Caco-2 (cell line): ENCODE measurements at regions not wholly inside any gene's neighbourhood (a gene's known extent, or its start where the extent isn't known, plus 50 kb on each side); places are given as distances from the start of the nearest gene placed in this dataset.

Source experiments
- BruUV-seq: library from RNA; stranded (reverse); fragments of 400-500 nt; replicated peaks from 2 replicates; lab custom pipeline; 2021; lab: Mats Ljungman, UMichigan
- CTCF ChIA-PET: fragments of 300-600 bp; sonication (Branson Sonifier 250); formaldehyde crosslinking; loops from one replicate; lab custom pipeline; 2022; ENCODE audit warnings: antibody characterized with exemption; lab: Charles Lee
- POLR2A ChIA-PET: fragments of 300-600 bp; sonication (Branson Sonifier 250); formaldehyde crosslinking; loops from one replicate; lab custom pipeline; 2022; ENCODE audit warnings: antibody characterized with exemption; lab: Charles Lee
- DNase-seq, 2 experiments: peaks; one replicate each; pipeline versions ENCODE4 v3.0.0 to v3.0.0-alpha.2; 2020 to 2022
- H3K27me3 ChIP-seq: replicated peaks from 2 replicates; pipeline ENCODE4 v1.6.0; 2011; ENCODE audit warnings: low read length; ENCODE audit not compliant: control insufficient read depth, insufficient read depth
- H3K36me3 ChIP-seq: 2 replicates; pipeline ENCODE4 v1.5.1; 2011; ENCODE audit warnings: low read length; ENCODE audit not compliant: control insufficient read depth, insufficient read depth
- H3K4me1 ChIP-seq: fragments of 250-450 bp; sonication (Bioruptor Pico); 2 replicates; pipeline ENCODE4 v1.5.1; 2020; ENCODE audit warnings: mild to moderate bottlenecking
- H3K4me3 ChIP-seq: 2 replicates; pipeline ENCODE4 v1.5.1; 2011; ENCODE audit warnings: low read depth, mild to moderate bottlenecking, control low read depth, low read length
- H3K9me3 ChIP-seq: fragments of 250-450 bp; sonication (Bioruptor Pico); 2 replicates; pipeline ENCODE4 v1.5.1; 2020; ENCODE audit warnings: mild to moderate bottlenecking, moderate library complexity
- H3K27ac Mint-ChIP-seq: one replicate; pipeline ENCODE4 v1.8.0; 2022; ENCODE audit warnings: mixed read lengths; ENCODE audit not compliant: unreplicated experiment
- H3K27me3 Mint-ChIP-seq: one replicate; pipeline ENCODE4 v1.8.0; 2022; ENCODE audit warnings: mixed read lengths; ENCODE audit not compliant: insufficient read depth, unreplicated experiment
- H3K36me3 Mint-ChIP-seq: one replicate; pipeline ENCODE4 v1.8.0; 2022; ENCODE audit warnings: mild to moderate bottlenecking, mixed read lengths; ENCODE audit not compliant: insufficient read depth, unreplicated experiment
- H3K4me1 Mint-ChIP-seq: one replicate; pipeline ENCODE4 v1.8.0; 2022; ENCODE audit warnings: low read depth, mixed read lengths; ENCODE audit not compliant: unreplicated experiment
- H3K4me3 Mint-ChIP-seq: one replicate; pipeline ENCODE4 v1.8.0; 2022; ENCODE audit warnings: mild to moderate bottlenecking, moderate library complexity, mixed read lengths; ENCODE audit not compliant: unreplicated experiment
- H3K9me3 Mint-ChIP-seq: one replicate; pipeline ENCODE4 v1.8.0; 2022; ENCODE audit warnings: mixed read lengths; ENCODE audit not compliant: unreplicated experiment
- CTCF ChIP-seq, 2 experiments: fragments of 200-600 bp in 1 of 2; IDR thresholded peaks; 1 replicate in 1 of 2; 2 replicates in 1 of 2; pipeline versions ENCODE4 v1.5.1 to v1.8.0; 2011 to 2022; ENCODE audit warnings: antibody characterized with exemption in 1 of 2, control low read depth in 1 of 2, inconsistent platforms in 1 of 2, low read depth in 1 of 2, low read length in 1 of 2, mild to moderate bottlenecking in 1 of 2, moderate library complexity in 1 of 2; ENCODE audit not compliant: insufficient read depth in 1 of 2, severe bottlenecking in 1 of 2, unreplicated experiment in 1 of 2
- intact Hi-C: fragments of 100-400 bp; cut with micrococcal nuclease; formaldehyde crosslinking; loops from one replicate; pipeline ENCODE4 v1.10.0; 2022; ENCODE audit not compliant: unreplicated experiment

DNA sequence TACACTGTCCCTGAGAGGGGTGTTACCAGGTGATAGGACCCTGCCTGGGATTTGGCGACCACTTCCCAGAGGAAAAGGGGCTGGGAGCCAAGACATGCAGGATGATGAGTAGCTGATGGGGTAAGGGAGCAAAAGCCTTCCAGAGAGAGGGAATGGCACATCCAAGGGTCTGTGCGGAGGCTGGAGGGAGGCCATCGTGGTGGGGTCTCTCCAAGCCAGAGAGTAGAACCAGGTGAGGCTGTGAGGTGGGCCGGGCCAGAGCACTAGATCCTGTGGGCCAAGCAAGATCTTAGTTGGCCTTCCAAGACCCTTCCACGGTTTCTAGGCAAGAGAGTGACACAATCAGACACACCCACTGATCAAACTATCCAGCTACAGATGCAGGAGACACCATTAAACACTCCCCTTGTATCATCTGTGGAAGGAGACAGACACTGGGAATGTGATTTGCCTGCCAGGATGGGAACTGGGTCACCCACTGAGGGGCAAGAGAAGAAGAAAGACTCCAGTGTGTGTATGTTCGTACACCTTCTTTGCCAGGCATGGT, 128.9 kb downstream of the BANF2 start:
- Mint-ChIP-seq H3K9me3 (no peaks in the 10 kb centered on the region), H3K4me1 (peaks cover 5% of the 10 kb centered on the region), H3K27ac (no peak overlapping the region), H3K27me3 (no peaks in the 10 kb centered on the region), H3K4me3 (no peak overlapping the region), H3K36me3 (no peaks in the 10 kb centered on the region)
- H3K9me3 ChIP-seq = no peaks in the 10 kb centered on the region
- BruUV-seq = no TSS peak
- H3K36me3 ChIP-seq = no peaks in the 10 kb centered on the region
- POLR2A ChIA-PET = no interaction called here
- CTCF ChIA-PET = no interaction called here
- intact Hi-C loops = loop anchor here (10.0 kb wide), 1 partner anchor 114 kb away; no protein-coding TSS in a partner anchor
- no peak for TF ChIP-seq CTCF (IDR thresholded peaks at IDR 0.05; ENCODE audit: insufficient read depth in 1 of 2, low read depth in 1 of 2, low read length in 1 of 2, severe bottlenecking in 1 of 2, unreplicated experiment in 1 of 2)
- no peak overlapping the region for H3K4me3 ChIP-seq
- H3K4me1 ChIP-seq = peaks cover 6% of the 10 kb centered on the region
- no peaks in the 10 kb centered on the region for H3K27me3 ChIP-seq
- no peak for DNase-seq

DNA sequence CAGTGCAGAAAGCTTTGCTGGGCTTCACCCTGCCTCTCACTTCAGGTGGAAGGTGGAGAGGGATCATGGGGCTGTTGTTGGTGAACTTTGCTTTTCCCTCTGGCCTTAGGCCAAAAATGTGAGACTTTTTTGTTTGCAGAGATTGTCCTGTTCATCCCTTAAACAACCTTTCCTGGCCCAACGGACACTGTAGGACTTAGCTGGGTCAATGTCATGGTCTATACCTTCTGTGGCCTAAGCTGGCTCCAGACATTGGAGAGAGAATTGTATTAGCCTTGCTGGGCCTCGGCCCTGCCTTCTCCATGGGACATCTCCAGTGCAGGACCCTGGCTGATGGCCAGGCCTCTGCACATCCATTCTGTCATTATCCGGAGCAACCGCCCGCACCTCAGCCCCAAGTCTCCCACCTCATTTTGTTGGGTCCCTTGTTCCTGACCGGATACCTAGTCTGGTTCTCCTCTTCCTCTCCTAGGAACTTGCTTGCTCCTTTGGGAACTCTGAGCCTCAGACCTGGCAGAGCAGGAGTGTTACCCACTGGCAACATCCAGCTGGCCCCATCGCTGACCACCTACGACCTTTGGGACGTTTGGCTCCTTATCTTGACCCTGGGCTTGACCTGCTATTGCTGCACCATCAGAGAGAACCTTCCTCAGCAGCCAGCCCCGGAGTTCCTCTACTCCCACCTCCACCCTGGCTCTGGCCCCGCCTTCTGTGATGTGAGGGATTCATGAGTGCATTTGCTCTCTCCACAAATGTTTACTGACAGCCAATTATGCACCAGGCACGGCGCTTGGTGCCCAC, 128.2 kb downstream of the BANF2 start:
- H3K9me3 ChIP-seq = no peaks in the 10 kb centered on the region
- Mint-ChIP-seq H3K27me3 (no peaks in the 10 kb centered on the region), H3K4me3 (no peak overlapping the region), H3K27ac (no peak overlapping the region), H3K9me3 (no peaks in the 10 kb centered on the region), H3K4me1 (peaks cover 6% of the 10 kb centered on the region), H3K36me3 (no peaks in the 10 kb centered on the region)
- H3K27me3 ChIP-seq = no peaks in the 10 kb centered on the region
- peaks cover 12% of the 10 kb centered on the region for H3K4me1 ChIP-seq
- BruUV-seq = no TSS peak
- intact Hi-C loops = loop anchor here (10.0 kb wide), 1 partner anchor 113 kb away; no protein-coding TSS in a partner anchor
- H3K36me3 ChIP-seq = no peaks in the 10 kb centered on the region
- ChIA-PET CTCF (no interaction called here), POLR2A (no interaction called here)
- no peak overlapping the region for H3K4me3 ChIP-seq
- no peak for TF ChIP-seq CTCF (IDR thresholded peaks at IDR 0.05; ENCODE audit: insufficient read depth in 1 of 2, low read depth in 1 of 2, low read length in 1 of 2, severe bottlenecking in 1 of 2, unreplicated experiment in 1 of 2)
- no peak for DNase-seq

- TF ChIP-seq CTCF (IDR thresholded peaks at IDR 0.05; ENCODE audit: insufficient read depth in 1 of 2, low read depth in 1 of 2, low read length in 1 of 2, severe bottlenecking in 1 of 2, unreplicated experiment in 1 of 2) = no peak
- no TSS peak for BruUV-seq
- Histone ChIP-seq H3K36me3 (no peaks in the 10 kb centered on the region), H3K4me1 (peaks cover 14% of the 10 kb centered on the region), H3K27me3 (no peaks in the 10 kb centered on the region), H3K4me3 (no peak overlapping the region), H3K9me3 (no peaks in the 10 kb centered on the region)
- Mint-ChIP-seq H3K27me3 (no peaks in the 10 kb centered on the region), H3K36me3 (no peaks in the 10 kb centered on the region), H3K9me3 (no peaks in the 10 kb centered on the region), H3K4me1 (peaks cover 10% of the 10 kb centered on the region), H3K4me3 (no peak overlapping the region), H3K27ac (no peak overlapping the region)
- intact Hi-C loops = loop anchor here (10.0 kb wide), 1 partner anchor 112 kb away; no protein-coding TSS in a partner anchor
- ChIA-PET POLR2A (no interaction called here), CTCF (no interaction called here)
- no peak for DNase-seq
Measured at GRCh38 chr20:17827079-17827478, 127.3 kb downstream of the BANF2 start.
